NB4 (cell line): ENCODE measurements at regions not wholly inside any gene's neighbourhood (a gene's known extent, or its start where the extent isn't known, plus 50 kb on each side); places are given as distances from the start of the nearest gene placed in this dataset.

Experiments used
- CTCF ChIP-seq: IDR thresholded peaks from one replicate; pipeline ENCODE4 v1.5.1; 2012; ENCODE audit warnings: low read depth, low read length
- MYC ChIP-seq: IDR thresholded peaks from 2 replicates; pipeline ENCODE4 v1.6.1; 2011; ENCODE audit warnings: low read depth, low read length
- POLR2A ChIP-seq: IDR thresholded peaks from 2 replicates; pipeline ENCODE4 v1.6.1; 2011; ENCODE audit warnings: mild to moderate bottlenecking; ENCODE audit not compliant: insufficient read length; ENCODE audit errors: extremely low read depth
- TF ChIP-seq, protein P1 (sequence below): IDR thresholded peaks from 2 replicates; pipeline ENCODE4 v1.6.1; 2011; ENCODE audit warnings: low read depth, low read length

DNA sequence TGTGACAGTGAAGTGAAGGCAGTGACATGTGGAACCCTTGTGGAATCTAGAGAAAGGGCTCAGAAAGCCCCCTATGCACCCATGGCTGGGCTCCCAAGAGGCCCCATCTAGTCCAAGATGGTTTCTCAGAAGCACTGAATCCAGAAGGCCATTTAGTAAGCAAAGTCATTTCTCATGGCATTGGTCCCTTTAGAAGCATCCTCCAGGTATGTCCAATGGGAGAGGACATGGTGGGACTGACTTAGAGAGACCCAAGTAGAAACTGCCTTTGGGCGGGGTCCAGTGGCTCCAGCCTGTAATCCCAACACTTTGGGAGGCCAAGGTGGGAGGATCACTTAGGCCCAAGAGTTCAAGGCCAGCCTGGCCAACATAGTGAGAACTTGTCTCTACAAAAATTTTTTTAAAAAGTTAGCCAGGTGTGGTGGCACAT is 72.5 kb upstream of the RMDN2 start:
- TF ChIP-seq CTCF (no peak), POLR2A (no peak), MYC (no peak)
- TF ChIP-seq, protein P1, sequence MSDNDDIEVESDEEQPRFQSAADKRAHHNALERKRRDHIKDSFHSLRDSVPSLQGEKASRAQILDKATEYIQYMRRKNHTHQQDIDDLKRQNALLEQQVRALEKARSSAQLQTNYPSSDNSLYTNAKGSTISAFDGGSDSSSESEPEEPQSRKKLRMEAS = no peak
